BLaER1 treated with 17β-estradiol and CSF1 and Interleukin-3, amounts not matched to agents 10 nM and 100 nM (cell line): ENCODE measurements at regions not wholly inside any gene's neighbourhood (a gene's known extent, or its start where the extent isn't known, plus 50 kb on each side); places are given as distances from the start of the nearest gene placed in this dataset.
"Not testable (repeated sequence)": the region's sequence is repeated elsewhere in the genome, so short reads cannot be mapped to it uniquely, and the experiment has no call there.

Experiments used
- H3K27ac ChIP-seq, 11 experiments: shearing (Covaris generic); formaldehyde crosslinking; 2 replicates each; pipeline ENCODE4 v1.8.1; 2022
- H3K27me3 ChIP-seq, 11 experiments: shearing (Covaris generic); formaldehyde crosslinking; 2 replicates each; pipeline ENCODE4 v1.8.1; 2022
- H3K36me3 ChIP-seq, 11 experiments: shearing (Covaris generic); formaldehyde crosslinking; 2 replicates each; pipeline ENCODE4 v1.8.1; 2022
- H3K4me1 ChIP-seq, 10 experiments: shearing (Covaris generic); formaldehyde crosslinking; 2 replicates each; pipeline ENCODE4 v1.8.1; 2022
- H3K4me2 ChIP-seq, 11 experiments: shearing (Covaris generic); formaldehyde crosslinking; 2 replicates each; pipeline ENCODE4 v1.8.1; 2022
- H3K4me3 ChIP-seq, 10 experiments: shearing (Covaris generic); formaldehyde crosslinking; 2 replicates each; pipeline ENCODE4 v1.8.1; 2022
- H3K9ac ChIP-seq, 11 experiments: shearing (Covaris generic); formaldehyde crosslinking; 2 replicates each; pipeline ENCODE4 v1.8.1; 2022
- H3K9me3 ChIP-seq, 11 experiments: shearing (Covaris generic); formaldehyde crosslinking; replicated peaks in 1 of 11; 2 replicates each; pipeline ENCODE4 v1.8.1; 2022
- H4K20me1 ChIP-seq, 11 experiments: shearing (Covaris generic); formaldehyde crosslinking; 2 replicates each; pipeline ENCODE4 v1.8.1; 2022
- Cebpa-rat ChIP-seq, 11 experiments: shearing (Covaris generic); IDR thresholded peaks; 2 replicates each; pipeline ENCODE4 v1.8.1; 2022

- H3K27me3 ChIP-seq, result no peaks in the 10 kb centered on the region
- no peaks in the 10 kb centered on the region for H3K36me3 ChIP-seq
- no peak overlapping the region for H3K27ac ChIP-seq
- no peak overlapping the region for H3K4me3 ChIP-seq
- H3K4me1 ChIP-seq, result peaks cover 0 to 33% (median 20%) of the 10 kb centered on the region in 10 experiments; a peak in 12 of 20 replicates
- H3K4me2 ChIP-seq, result peak overlapping the region in 6 of 11 experiments; percentile 1 to 76 (median 40); a peak in 9 of 22 replicates
- no peak for TF ChIP-seq Cebpa-rat (IDR thresholded peaks at IDR 0.05)
- peaks cover 0 to 11% (median 4%) of the 10 kb centered on the region in 11 experiments; a peak in 3 of 22 replicates for H3K9me3 ChIP-seq
- H3K9ac ChIP-seq, result no peak overlapping the region
- no peaks in the 10 kb centered on the region for H4K20me1 ChIP-seq
These were observed 95.9 kb upstream of the DPH5 start for GRCh38 chr1:101121504-101121903.

- Histone ChIP-seq H3K36me3 (no peaks in the 10 kb centered on the region), H3K4me3 (no peak overlapping the region), H3K4me1 (peaks cover 0 to 33% (median 20%) of the 10 kb centered on the region in 10 experiments; a peak in 14 of 20 replicates), H4K20me1 (no peaks in the 10 kb centered on the region), H3K9ac (no peak overlapping the region), H3K9me3 (peaks cover 0 to 11% (median 4%) of the 10 kb centered on the region in 11 experiments; a peak in 3 of 22 replicates), H3K27ac (no peak overlapping the region), H3K27me3 (no peaks in the 10 kb centered on the region), H3K4me2 (peak overlapping the region in 6 of 11 experiments; percentile 1 to 76 (median 40); a peak in 8 of 22 replicates)
- no peak for TF ChIP-seq Cebpa-rat (IDR thresholded peaks at IDR 0.05)
These were observed 95.3 kb upstream of the DPH5 start for GRCh38 chr1:101120868-101121267.

- Histone ChIP-seq H3K4me1 (peaks cover 0 to 33% (median 21%) of the 10 kb centered on the region in 10 experiments; a peak in 14 of 20 replicates), H3K27ac (no peak overlapping the region), H3K4me2 (no peak overlapping the region), H4K20me1 (no peaks in the 10 kb centered on the region), H3K27me3 (no peaks in the 10 kb centered on the region), H3K9ac (no peak overlapping the region), H3K36me3 (no peaks in the 10 kb centered on the region), H3K4me3 (no peak overlapping the region), H3K9me3 (peaks cover 0 to 3% (median 0%) of the 10 kb centered on the region in 11 experiments; a peak in 3 of 22 replicates)
- no peak for TF ChIP-seq Cebpa-rat (IDR thresholded peaks at IDR 0.05)
These were observed 93.7 kb upstream of the DPH5 start for GRCh38 chr1:101119289-101119688.

- Histone ChIP-seq H3K27me3 (no peaks in the 10 kb centered on the region), H3K36me3 (no peaks in the 10 kb centered on the region), H4K20me1 (no peaks in the 10 kb centered on the region), H3K27ac (no peak overlapping the region; a peak in 1 of 22 replicates), H3K4me1 (peaks cover 15 to 28% (median 23%) of the 10 kb centered on the region in 10 experiments), H3K4me3 (no peak overlapping the region), H3K9ac (no peak overlapping the region), H3K4me2 (peak overlapping the region in 2 of 11 experiments; percentile 19 to 73; a peak in 4 of 22 replicates), H3K9me3 (peaks cover 0 to 12% (median 7%) of the 10 kb centered on the region in 11 experiments; a peak in 8 of 22 replicates)
- TF ChIP-seq Cebpa-rat (IDR thresholded peaks at IDR 0.05), result no peak
These were observed 90.4 kb upstream of the DPH5 start for GRCh38 chr1:101116006-101116405.

GRCh38 chr1:101115112-101115511 is 89.5 kb upstream of the DPH5 start:
- Histone ChIP-seq H3K4me3 (no peak overlapping the region), H3K4me2 (no peak overlapping the region), H3K36me3 (no peaks in the 10 kb centered on the region), H4K20me1 (no peaks in the 10 kb centered on the region), H3K4me1 (peaks cover 23 to 34% (median 27%) of the 10 kb centered on the region in 10 experiments), H3K27ac (no peak overlapping the region), H3K9ac (no peak overlapping the region), H3K9me3 (peaks cover 0 to 17% (median 7%) of the 10 kb centered on the region in 11 experiments; a peak in 8 of 22 replicates), H3K27me3 (no peaks in the 10 kb centered on the region)
- no peak for TF ChIP-seq Cebpa-rat (IDR thresholded peaks at IDR 0.05)

GRCh38 chr1:101114128-101114527 is 88.5 kb upstream of the DPH5 start:
- not testable (repeated sequence) for H3K27ac ChIP-seq, H3K4me3 ChIP-seq, H4K20me1 ChIP-seq, H3K9ac ChIP-seq, H3K36me3 ChIP-seq, H3K4me2 ChIP-seq, H3K27me3 ChIP-seq
- H3K9me3 ChIP-seq, result peaks cover 0 to 22% (median 11%) of the 10 kb centered on the region in 11 experiments; a peak in 9 of 22 replicates
- peaks cover 27 to 38% (median 34%) of the 10 kb centered on the region in 10 experiments for H3K4me1 ChIP-seq

GRCh38 chr1:101112051-101112780 is 86.6 kb upstream of the DPH5 start:
- H3K27me3 ChIP-seq, result no peaks in the 10 kb centered on the region
- H3K27ac ChIP-seq, result peak overlapping the region; percentile 75 to 86 (median 81)
- TF ChIP-seq Cebpa-rat (IDR thresholded peaks at IDR 0.05), result no peak
- H3K4me2 ChIP-seq, result peak overlapping the region; percentile 30 to 80 (median 71)
- peak overlapping the region; percentile 40 to 64 (median 52); a peak in 19 of 22 replicates for H3K9ac ChIP-seq
- H4K20me1 ChIP-seq, result no peaks in the 10 kb centered on the region
- peaks cover 27 to 38% (median 34%) of the 10 kb centered on the region in 10 experiments for H3K4me1 ChIP-seq
- peaks cover 0 to 22% (median 12%) of the 10 kb centered on the region in 11 experiments; a peak in 9 of 22 replicates for H3K9me3 ChIP-seq
- peak overlapping the region in 2 of 10 experiments; percentile 10 to 28; a peak in 2 of 20 replicates for H3K4me3 ChIP-seq
- H3K36me3 ChIP-seq, result no peaks in the 10 kb centered on the region

GRCh38 chr1:101111461-101111860 is 85.9 kb upstream of the DPH5 start:
- peak overlapping the region; percentile 30 to 80 (median 71); a peak in 21 of 22 replicates for H3K4me2 ChIP-seq
- H3K27me3 ChIP-seq, result no peaks in the 10 kb centered on the region
- H3K4me1 ChIP-seq, result peaks cover 27 to 38% (median 34%) of the 10 kb centered on the region in 10 experiments
- no peak for TF ChIP-seq Cebpa-rat (IDR thresholded peaks at IDR 0.05)
- peak overlapping the region in 10 of 11 experiments; percentile 30 to 64 (median 45); a peak in 12 of 22 replicates for H3K9ac ChIP-seq
- peaks cover 0 to 22% (median 12%) of the 10 kb centered on the region in 11 experiments; a peak in 9 of 22 replicates for H3K9me3 ChIP-seq
- H3K36me3 ChIP-seq, result no peaks in the 10 kb centered on the region
- peak overlapping the region; percentile 75 to 86 (median 81); a peak in 21 of 22 replicates for H3K27ac ChIP-seq
- peak overlapping the region in 2 of 10 experiments; percentile 10 to 28; a peak in 3 of 20 replicates for H3K4me3 ChIP-seq
- H4K20me1 ChIP-seq, result no peaks in the 10 kb centered on the region

- TF ChIP-seq Cebpa-rat (IDR thresholded peaks at IDR 0.05), result no peak
- peak overlapping the region in 5 of 11 experiments; percentile 30 to 80 (median 68); a peak in 8 of 22 replicates for H3K4me2 ChIP-seq
These were observed 84.2 kb upstream of the DPH5 start for GRCh38 chr1:101109791-101110190.

More at GRCh38 chr1:101109791-101110190, 84.2 kb upstream of the DPH5 start:
- H3K9me3 ChIP-seq, result peaks cover 0 to 22% (median 12%) of the 10 kb centered on the region in 11 experiments; a peak in 9 of 22 replicates
- H3K4me3 ChIP-seq, result no peak overlapping the region
- H4K20me1 ChIP-seq, result no peaks in the 10 kb centered on the region
- H3K4me1 ChIP-seq, result peaks cover 27 to 37% (median 34%) of the 10 kb centered on the region in 10 experiments
- no peaks in the 10 kb centered on the region for H3K27me3 ChIP-seq
- no peaks in the 10 kb centered on the region for H3K36me3 ChIP-seq
- H3K9ac ChIP-seq, result no peak overlapping the region
- H3K27ac ChIP-seq, result peak overlapping the region in 2 of 11 experiments; percentile 82 to 85; a peak in 3 of 22 replicates
